ENCODE measurements at regions not wholly inside any gene's neighbourhood (a gene's known extent, or its start where the extent isn't known, plus 50 kb on each side); places are given as distances from the start of the nearest gene placed in this dataset.

- H3K27me3 ChIP-seq (ENCODE audit: insufficient read depth, low read length, poor library complexity): no peaks in the 10 kb centered on the region
- H3K4me2 ChIP-seq (ENCODE audit: low read length): no peak overlapping the region
- no peak overlapping the region for H3K4me3 ChIP-seq (ENCODE audit: low read length)
- H2AK5ac ChIP-seq (ENCODE audit: low read length): no peak overlapping the region
- no peak overlapping the region for H2BK120ac ChIP-seq (ENCODE audit: low read depth, low read length)
- H2BK5ac ChIP-seq (ENCODE audit: low read length): no peak overlapping the region
- no CpG with 5 or more reads among the region's 17 CpGs for WGBS (ENCODE audit: extremely low coverage, insufficient coverage, low lambda C conversion rate)
- no peak overlapping the region for H4K5ac ChIP-seq (ENCODE audit: low read length)
- H3K4ac ChIP-seq (ENCODE audit: low read depth, low read length): no peak overlapping the region
- no peaks in the 10 kb centered on the region for H3K79me2 ChIP-seq (ENCODE audit: control insufficient read depth, insufficient read depth, low read length)
- H3K9ac ChIP-seq (ENCODE audit: low read length): no peak overlapping the region
- no peak overlapping the region for H3K27ac ChIP-seq (ENCODE audit: low read depth, low read length)
- no peaks in the 10 kb centered on the region for H3K79me1 ChIP-seq (ENCODE audit: low read length)
- DNase-seq: no peak
- H2BK15ac ChIP-seq (replicated peaks; ENCODE audit: low read depth): no peak overlapping the region
- H4K8ac ChIP-seq (ENCODE audit: low read depth, low read length): no peak overlapping the region
- no peaks in the 10 kb centered on the region for H3K36me3 ChIP-seq (ENCODE audit: control insufficient read depth, insufficient read depth, low read length)
- peaks cover 9% of the 10 kb centered on the region for H3K4me1 ChIP-seq (ENCODE audit: control insufficient read depth, low read depth, low read length)
- no peak overlapping the region for H3K18ac ChIP-seq (ENCODE audit: low read length)
- H3K56ac ChIP-seq (ENCODE audit: low read length): no peak overlapping the region
- H3K23ac ChIP-seq (ENCODE audit: low read length): no peak overlapping the region
Measured at GRCh38 chr12:131221061-131221956, 267.6 kb downstream of the ADGRD1 start.

- no peak overlapping the region for H2AK5ac ChIP-seq (ENCODE audit: low read length)
- H3K23ac ChIP-seq (ENCODE audit: low read length): no peak overlapping the region
- no peaks in the 10 kb centered on the region for H3K79me1 ChIP-seq (ENCODE audit: low read length)
- no CpG with 5 or more reads among the region's 5 CpGs for WGBS (ENCODE audit: extremely low coverage, insufficient coverage, low lambda C conversion rate)
- H3K4me1 ChIP-seq (ENCODE audit: control insufficient read depth, low read depth, low read length): peaks cover 9% of the 10 kb centered on the region
- no peak overlapping the region for H3K4ac ChIP-seq (ENCODE audit: low read depth, low read length)
- H2BK15ac ChIP-seq (replicated peaks; ENCODE audit: low read depth): no peak overlapping the region
- H2BK5ac ChIP-seq (ENCODE audit: low read length): no peak overlapping the region
- H3K9ac ChIP-seq (ENCODE audit: low read length): no peak overlapping the region
- no peak overlapping the region for H2BK120ac ChIP-seq (ENCODE audit: low read depth, low read length)
- H3K27me3 ChIP-seq (ENCODE audit: insufficient read depth, low read length, poor library complexity): no peaks in the 10 kb centered on the region
- H3K56ac ChIP-seq (ENCODE audit: low read length): no peak overlapping the region
- H4K8ac ChIP-seq (ENCODE audit: low read depth, low read length): no peak overlapping the region
- no peak overlapping the region for H3K27ac ChIP-seq (ENCODE audit: low read depth, low read length)
- no peak overlapping the region for H3K4me2 ChIP-seq (ENCODE audit: low read length)
- H4K5ac ChIP-seq (ENCODE audit: low read length): no peak overlapping the region
- H3K4me3 ChIP-seq (ENCODE audit: low read length): no peak overlapping the region
- no peaks in the 10 kb centered on the region for H3K36me3 ChIP-seq (ENCODE audit: control insufficient read depth, insufficient read depth, low read length)
- no peak for DNase-seq
- no peaks in the 10 kb centered on the region for H3K79me2 ChIP-seq (ENCODE audit: control insufficient read depth, insufficient read depth, low read length)
- no peak overlapping the region for H3K18ac ChIP-seq (ENCODE audit: low read length)
Measured at GRCh38 chr12:131221957-131222328, 268.2 kb downstream of the ADGRD1 start.

GRCh38 chr12:131222329-131223139, 268.8 kb downstream of the ADGRD1 start:
- Histone ChIP-seq H3K18ac (ENCODE audit: low read length) (no peak overlapping the region), H3K79me1 (ENCODE audit: low read length) (no peaks in the 10 kb centered on the region), H2AK5ac (ENCODE audit: low read length) (no peak overlapping the region), H3K4ac (ENCODE audit: low read depth, low read length) (no peak overlapping the region), H3K27ac (ENCODE audit: low read depth, low read length) (no peak overlapping the region), H3K27me3 (ENCODE audit: insufficient read depth, low read length, poor library complexity) (no peaks in the 10 kb centered on the region), H3K56ac (ENCODE audit: low read length) (no peak overlapping the region), H3K36me3 (ENCODE audit: control insufficient read depth, insufficient read depth, low read length) (no peaks in the 10 kb centered on the region), H3K4me1 (ENCODE audit: control insufficient read depth, low read depth, low read length) (peaks cover 5% of the 10 kb centered on the region), H2BK120ac (ENCODE audit: low read depth, low read length) (no peak overlapping the region), H3K4me2 (ENCODE audit: low read length) (no peak overlapping the region), H3K4me3 (ENCODE audit: low read length) (no peak overlapping the region), H2BK5ac (ENCODE audit: low read length) (no peak overlapping the region), H3K79me2 (ENCODE audit: control insufficient read depth, insufficient read depth, low read length) (no peaks in the 10 kb centered on the region), H2BK15ac (replicated peaks; ENCODE audit: low read depth) (no peak overlapping the region), H4K8ac (ENCODE audit: low read depth, low read length) (no peak overlapping the region), H4K5ac (ENCODE audit: low read length) (no peak overlapping the region), H3K9ac (ENCODE audit: low read length) (no peak overlapping the region), H3K23ac (ENCODE audit: low read length) (no peak overlapping the region)
- DNase-seq: no peak
- no CpG with 5 or more reads among the region's 22 CpGs for WGBS (ENCODE audit: extremely low coverage, insufficient coverage, low lambda C conversion rate)

- no peak overlapping the region for H4K5ac ChIP-seq (ENCODE audit: low read length)
- H3K23ac ChIP-seq (ENCODE audit: low read length): no peak overlapping the region
- no peak overlapping the region for H2BK120ac ChIP-seq (ENCODE audit: low read depth, low read length)
- H3K4me3 ChIP-seq (ENCODE audit: low read length): no peak overlapping the region
- H2AK5ac ChIP-seq (ENCODE audit: low read length): no peak overlapping the region
- no peaks in the 10 kb centered on the region for H3K79me1 ChIP-seq (ENCODE audit: low read length)
- H3K56ac ChIP-seq (ENCODE audit: low read length): no peak overlapping the region
- no peaks in the 10 kb centered on the region for H3K79me2 ChIP-seq (ENCODE audit: control insufficient read depth, insufficient read depth, low read length)
- no peak overlapping the region for H2BK15ac ChIP-seq (replicated peaks; ENCODE audit: low read depth)
- no peak overlapping the region for H3K27ac ChIP-seq (ENCODE audit: low read depth, low read length)
- no peak overlapping the region for H3K9ac ChIP-seq (ENCODE audit: low read length)
- H3K4ac ChIP-seq (ENCODE audit: low read depth, low read length): no peak overlapping the region
- no peak overlapping the region for H4K8ac ChIP-seq (ENCODE audit: low read depth, low read length)
- no peak for DNase-seq
- no peaks in the 10 kb centered on the region for H3K36me3 ChIP-seq (ENCODE audit: control insufficient read depth, insufficient read depth, low read length)
- WGBS (ENCODE audit: extremely low coverage, insufficient coverage, low lambda C conversion rate): no CpG with 5 or more reads among the region's 31 CpGs
- peaks cover 3% of the 10 kb centered on the region for H3K4me1 ChIP-seq (ENCODE audit: control insufficient read depth, low read depth, low read length)
- H3K27me3 ChIP-seq (ENCODE audit: insufficient read depth, low read length, poor library complexity): no peaks in the 10 kb centered on the region
- H3K18ac ChIP-seq (ENCODE audit: low read length): no peak overlapping the region
- H3K4me2 ChIP-seq (ENCODE audit: low read length): no peak overlapping the region
- no peak overlapping the region for H2BK5ac ChIP-seq (ENCODE audit: low read length)
Measured at GRCh38 chr12:131223171-131223761, 269.6 kb downstream of the ADGRD1 start.

- WGBS (ENCODE audit: extremely low coverage, insufficient coverage, low lambda C conversion rate): no CpG with 5 or more reads among the region's 13 CpGs
- Histone ChIP-seq H3K4ac (ENCODE audit: low read depth, low read length) (no peak overlapping the region), H3K4me2 (ENCODE audit: low read length) (no peak overlapping the region), H4K5ac (ENCODE audit: low read length) (no peak overlapping the region), H3K4me1 (ENCODE audit: control insufficient read depth, low read depth, low read length) (no peaks in the 10 kb centered on the region), H3K56ac (ENCODE audit: low read length) (no peak overlapping the region), H3K79me1 (ENCODE audit: low read length) (no peaks in the 10 kb centered on the region), H3K23ac (ENCODE audit: low read length) (no peak overlapping the region), H2BK120ac (ENCODE audit: low read depth, low read length) (no peak overlapping the region), H3K36me3 (ENCODE audit: control insufficient read depth, insufficient read depth, low read length) (no peaks in the 10 kb centered on the region), H3K27me3 (ENCODE audit: insufficient read depth, low read length, poor library complexity) (no peaks in the 10 kb centered on the region), H2BK15ac (replicated peaks; ENCODE audit: low read depth) (no peak overlapping the region), H3K9ac (ENCODE audit: low read length) (no peak overlapping the region), H4K8ac (ENCODE audit: low read depth, low read length) (no peak overlapping the region), H3K27ac (ENCODE audit: low read depth, low read length) (no peak overlapping the region), H3K79me2 (ENCODE audit: control insufficient read depth, insufficient read depth, low read length) (no peaks in the 10 kb centered on the region), H2BK5ac (ENCODE audit: low read length) (no peak overlapping the region), H2AK5ac (ENCODE audit: low read length) (no peak overlapping the region), H3K18ac (ENCODE audit: low read length) (no peak overlapping the region), H3K4me3 (ENCODE audit: low read length) (no peak overlapping the region)
- no peak for DNase-seq
Measured at GRCh38 chr12:131223791-131224225, 270.1 kb downstream of the ADGRD1 start.

Data from mesendoderm (in vitro differentiated cells).